HG02571 (cell line): ENCODE measurements at regions not wholly inside any gene's neighbourhood (a gene's known extent, or its start where the extent isn't known, plus 50 kb on each side); places are given as distances from the start of the nearest gene placed in this dataset.

Experiments
- ATAC-seq: cut with Tn5 transposase; IDR thresholded peaks from one replicate; pipeline ENCODE4 v1.9.1; 2021; ENCODE audit warnings: mild to moderate bottlenecking, moderate library complexity; ENCODE audit not compliant: unreplicated experiment

DNA sequence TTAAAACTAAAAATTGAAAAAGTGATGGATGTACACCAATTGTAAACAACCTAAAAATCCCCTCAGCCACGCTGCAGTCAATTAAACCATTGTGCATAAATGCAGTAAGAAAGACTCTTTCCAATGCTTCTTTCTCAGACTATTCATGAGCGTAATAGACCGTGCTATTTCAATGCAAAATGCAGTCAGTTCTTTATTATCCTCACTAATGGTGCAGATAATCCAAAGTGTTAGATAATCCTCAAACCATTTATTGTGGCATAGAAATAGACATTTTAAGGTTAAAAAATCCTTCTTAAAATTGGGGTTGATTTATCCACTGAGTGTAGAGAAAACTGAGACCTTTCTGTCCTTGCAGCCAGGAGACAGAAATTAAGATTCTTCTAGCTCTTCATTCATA is 1862.8 kb downstream of the EFNA5 start:
- ATAC-seq: no peak

DNA sequence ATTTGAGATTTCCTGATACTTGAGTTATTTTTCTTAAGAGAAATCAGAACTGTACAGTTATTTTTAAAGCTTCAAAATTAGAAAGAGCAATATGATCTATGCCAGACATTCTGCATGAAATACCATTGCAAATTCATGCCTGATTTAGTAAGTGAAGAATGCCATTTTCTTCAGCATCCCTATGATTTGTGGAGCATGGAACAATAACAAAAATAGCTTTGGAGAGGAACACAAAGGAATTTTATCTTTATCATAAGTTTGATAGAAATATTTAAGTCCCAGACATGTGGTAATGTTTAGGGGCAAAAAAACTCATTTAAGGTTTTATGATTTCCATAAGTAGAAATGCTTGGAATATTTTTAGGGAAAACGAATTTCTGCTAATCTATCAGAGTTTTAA is 1863.4 kb downstream of the EFNA5 start:
- no peak for ATAC-seq

DNA sequence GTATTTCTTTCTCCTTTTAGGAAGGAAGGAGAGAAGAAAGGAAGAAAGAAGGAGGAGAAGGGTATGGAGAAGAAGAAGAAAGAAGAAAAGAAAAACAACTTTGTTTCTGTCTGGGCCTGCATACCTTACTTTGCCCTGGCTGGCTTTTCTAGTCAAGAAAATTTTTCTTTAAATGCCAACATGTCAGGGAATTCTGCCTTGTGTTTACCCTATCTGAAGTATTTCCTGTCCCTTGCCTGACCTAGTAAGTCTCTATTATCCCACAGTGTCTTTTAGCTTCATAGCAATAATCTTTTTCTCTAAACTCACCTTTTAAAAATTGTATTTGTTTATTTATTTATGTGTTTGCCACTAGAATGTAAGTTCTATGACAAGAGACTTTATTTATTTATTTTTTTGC is 1864.1 kb downstream of the EFNA5 start:
- no peak for ATAC-seq

DNA sequence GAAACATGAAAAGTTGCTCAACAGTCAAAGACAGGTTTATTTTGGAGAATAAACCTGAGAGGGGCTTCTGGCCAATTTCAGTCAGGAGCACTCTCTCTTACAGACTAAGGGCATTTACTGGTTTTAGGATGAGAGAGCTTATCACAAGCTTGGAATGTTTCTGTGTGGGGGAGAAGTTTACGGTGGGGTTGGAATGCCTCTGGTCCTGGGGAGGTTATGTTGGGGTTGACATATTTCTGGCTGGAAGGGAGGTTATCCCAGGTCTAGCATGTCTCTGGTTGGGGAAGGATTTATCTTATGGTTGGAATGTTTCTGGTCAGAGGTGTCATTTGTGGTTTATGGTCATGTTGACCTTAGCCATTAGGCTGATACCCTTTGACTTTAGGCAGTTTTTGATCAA is 1867.3 kb downstream of the EFNA5 start:
- ATAC-seq: no peak

DNA sequence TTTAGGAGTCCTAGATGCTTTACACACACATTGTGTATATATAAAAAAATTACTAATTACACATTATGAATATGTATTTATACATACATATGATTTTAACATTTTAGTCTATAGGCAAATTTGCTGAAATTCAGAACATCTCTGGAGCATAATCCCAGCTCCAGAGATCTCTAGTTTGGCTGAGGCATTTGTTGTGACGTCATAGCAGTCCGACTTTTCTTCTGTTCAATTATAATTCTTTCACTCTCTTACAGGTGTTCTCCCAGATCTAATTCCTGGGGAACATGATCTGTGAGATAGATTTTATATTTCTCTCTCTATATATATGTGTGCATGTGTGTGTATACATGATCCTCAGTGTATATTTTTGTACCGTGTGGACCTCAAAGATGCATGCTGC is 1876.2 kb downstream of the EFNA5 start:
- no peak for ATAC-seq

DNA sequence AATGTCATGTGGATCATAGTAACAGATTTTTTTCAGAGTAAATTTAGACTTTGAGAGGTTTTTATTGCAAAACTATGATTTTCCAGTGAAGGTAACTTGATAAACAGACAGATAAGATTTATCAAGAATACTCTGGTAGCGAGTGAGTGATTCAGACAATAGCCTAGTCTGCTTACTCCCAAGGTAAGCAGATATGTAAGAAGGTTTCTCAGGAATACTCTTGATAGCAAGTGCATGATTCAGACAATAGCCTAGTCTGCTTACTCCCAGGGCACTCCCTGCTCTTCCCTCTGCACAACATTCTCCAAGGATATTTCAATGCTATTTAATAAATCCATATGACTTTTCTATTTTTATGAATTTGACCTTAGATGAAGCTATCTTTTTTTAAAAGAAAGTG is 1881.5 kb downstream of the EFNA5 start:
- no peak for ATAC-seq

DNA sequence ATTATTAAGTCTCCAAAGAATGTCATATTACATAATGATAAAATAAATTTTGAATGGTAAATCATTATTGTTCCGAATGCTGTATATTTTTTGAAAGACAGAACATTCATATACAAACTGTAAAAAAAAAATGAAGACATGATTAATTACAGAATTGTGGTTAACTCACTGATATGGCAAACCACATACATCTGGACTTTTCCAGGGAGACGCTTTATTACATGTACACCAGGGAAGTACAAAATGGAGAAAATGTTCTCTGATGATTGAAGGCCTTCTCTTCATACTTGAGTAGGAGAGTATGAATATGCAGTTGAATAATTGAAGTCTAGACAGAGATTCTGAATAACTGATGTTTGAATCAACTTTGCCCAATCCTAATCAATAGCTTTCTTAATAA is 1886.9 kb downstream of the EFNA5 start:
- no peak for ATAC-seq

DNA sequence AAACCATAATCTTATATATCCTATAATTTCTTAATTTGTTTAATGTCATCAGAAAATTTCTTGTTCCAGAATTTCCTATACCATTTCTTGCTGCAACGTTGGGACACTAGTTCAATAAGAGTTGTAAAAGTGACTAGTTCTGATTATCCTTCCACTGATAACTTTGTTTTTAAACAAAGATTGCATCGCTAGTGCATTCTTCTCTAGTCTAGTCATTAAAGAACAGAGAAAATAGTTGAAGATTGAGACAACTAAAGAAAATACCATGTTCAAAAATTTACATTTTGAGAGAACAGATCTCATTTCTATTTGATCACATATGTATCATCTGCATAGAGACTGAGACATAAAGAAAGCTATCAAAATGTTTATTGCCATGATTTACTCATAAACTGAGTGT is 1888.2 kb downstream of the EFNA5 start:
- ATAC-seq: no peak

DNA sequence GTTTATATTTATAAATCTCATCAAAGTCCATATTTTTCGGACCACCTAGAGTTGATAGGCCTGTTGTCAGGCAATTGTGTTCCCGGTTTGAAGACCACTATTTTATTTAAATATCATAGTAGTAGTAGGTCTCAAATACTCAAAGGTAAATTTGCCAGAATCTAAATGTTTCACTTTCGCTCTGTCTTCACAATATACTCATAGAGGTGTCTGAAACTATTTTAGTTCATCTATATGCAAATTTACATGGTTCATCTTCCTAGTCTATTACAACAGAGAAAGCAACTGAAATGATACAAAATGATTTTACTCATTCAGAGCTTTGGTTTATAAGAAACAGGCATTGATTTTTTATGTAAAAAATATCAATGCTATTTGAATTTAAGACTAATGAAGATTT is 1897.5 kb downstream of the EFNA5 start:
- no peak for ATAC-seq

DNA sequence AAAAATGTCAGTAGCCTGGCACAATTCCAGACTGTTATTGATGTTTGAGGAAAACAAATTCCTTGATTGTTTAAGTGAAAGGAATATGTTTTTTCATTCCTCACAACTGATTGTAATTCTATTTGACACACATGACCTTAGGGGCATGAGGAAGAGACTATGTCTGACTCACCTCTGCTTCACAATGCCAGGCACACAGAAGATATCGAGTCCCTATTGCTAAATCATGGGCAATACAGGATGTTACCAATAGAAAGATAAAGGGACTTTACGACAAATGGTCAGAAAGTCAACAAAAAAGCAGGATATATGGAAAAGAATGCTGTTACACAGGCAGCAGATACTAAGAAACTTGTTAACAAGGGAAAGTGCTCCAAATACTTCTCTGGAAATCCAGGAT is 1903.5 kb downstream of the EFNA5 start:
- ATAC-seq: no peak

DNA sequence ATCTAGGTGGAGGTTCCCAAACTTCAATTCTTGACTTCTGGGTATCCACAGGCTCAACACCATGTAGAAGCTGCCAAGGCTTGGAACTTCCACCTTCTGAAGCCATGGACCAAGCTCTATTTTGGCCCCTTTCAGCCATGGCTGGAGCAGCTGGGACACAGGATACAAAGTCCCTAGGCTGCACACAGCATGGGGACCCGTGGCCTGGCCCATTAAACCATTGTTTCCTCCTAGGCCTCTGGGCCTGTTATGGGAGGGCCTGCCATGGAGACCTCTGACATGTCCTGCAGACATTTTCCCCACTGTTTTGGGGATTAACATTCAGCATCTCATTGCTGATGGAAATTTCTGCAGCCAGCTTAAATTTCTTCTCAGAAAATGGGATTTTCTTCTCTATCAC is 1908.0 kb downstream of the EFNA5 start:
- ATAC-seq: no peak

DNA sequence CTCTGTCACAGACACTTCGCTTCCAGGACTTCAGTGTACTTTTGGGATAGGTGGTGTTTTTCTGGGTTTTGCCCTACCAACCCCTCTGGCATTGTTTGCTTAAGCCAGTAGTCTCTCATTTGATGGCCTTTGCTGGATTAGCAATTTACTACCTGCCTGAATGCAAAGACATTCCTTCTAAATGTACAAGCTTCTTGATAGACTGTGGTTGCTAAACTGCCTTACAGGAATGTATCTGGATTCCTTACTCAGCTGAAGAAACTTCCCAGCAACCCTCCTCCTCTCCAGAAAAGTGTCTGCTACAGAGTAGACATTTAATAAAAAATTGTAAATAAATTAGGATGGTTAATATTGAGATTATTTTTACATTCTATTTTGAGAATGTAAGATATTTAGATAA is 1916.7 kb downstream of the EFNA5 start:
- ATAC-seq: no peak

DNA sequence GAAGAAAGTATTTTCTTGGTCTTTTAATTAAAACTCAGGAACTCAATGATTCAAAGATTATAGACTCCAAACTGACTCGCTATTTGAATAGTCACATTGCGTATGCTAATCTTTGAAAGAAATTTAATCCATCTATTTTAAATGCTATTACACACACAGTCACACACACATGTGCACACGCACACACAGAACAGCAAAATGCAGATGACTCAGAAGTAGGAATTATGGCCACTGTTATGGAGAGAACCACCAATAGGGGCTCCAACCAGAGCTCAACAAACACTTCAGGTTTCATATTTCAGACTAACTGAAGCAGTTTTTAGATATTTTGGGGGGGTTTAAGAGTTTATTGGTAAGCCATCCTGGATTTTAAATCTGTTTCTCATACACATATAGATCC is 1917.9 kb downstream of the EFNA5 start:
- no peak for ATAC-seq

DNA sequence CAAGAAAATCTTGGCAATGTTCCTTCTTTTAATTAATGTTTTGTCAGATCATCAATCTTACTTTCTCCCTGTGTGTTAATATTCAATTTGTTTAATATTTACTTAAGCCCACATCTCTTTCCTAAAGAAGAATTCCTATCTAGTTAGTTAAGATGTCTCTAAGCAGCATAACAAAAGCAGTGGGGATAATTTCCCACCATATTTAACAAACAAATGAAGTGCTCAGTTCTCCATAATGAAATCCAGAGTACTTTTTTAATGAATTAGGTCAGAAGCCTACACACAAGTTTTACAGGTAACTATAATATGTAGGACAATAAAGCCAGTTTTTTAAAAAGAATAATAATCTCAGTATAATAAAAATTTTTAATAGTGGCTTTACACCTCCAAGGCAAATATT is 1918.8 kb downstream of the EFNA5 start:
- no peak for ATAC-seq

DNA sequence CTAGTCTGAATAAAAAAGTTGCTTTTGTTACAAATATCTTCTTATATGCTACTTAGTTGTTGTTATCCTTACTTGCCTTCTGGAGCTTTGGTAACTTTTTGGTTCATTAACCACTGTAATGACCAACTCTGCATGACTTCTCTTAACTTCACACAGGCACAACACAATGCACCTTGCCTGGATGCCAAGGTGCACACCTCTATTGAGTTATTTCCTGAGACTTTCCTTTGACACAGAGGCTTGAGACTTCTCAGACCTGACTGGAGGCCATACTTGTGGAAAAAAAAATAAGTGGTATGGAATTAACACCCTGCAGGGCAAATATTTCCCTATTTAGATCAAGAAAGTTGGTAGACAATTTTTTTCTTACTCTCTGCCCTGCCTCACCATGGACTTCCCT is 1925.6 kb downstream of the EFNA5 start:
- ATAC-seq: no peak

DNA sequence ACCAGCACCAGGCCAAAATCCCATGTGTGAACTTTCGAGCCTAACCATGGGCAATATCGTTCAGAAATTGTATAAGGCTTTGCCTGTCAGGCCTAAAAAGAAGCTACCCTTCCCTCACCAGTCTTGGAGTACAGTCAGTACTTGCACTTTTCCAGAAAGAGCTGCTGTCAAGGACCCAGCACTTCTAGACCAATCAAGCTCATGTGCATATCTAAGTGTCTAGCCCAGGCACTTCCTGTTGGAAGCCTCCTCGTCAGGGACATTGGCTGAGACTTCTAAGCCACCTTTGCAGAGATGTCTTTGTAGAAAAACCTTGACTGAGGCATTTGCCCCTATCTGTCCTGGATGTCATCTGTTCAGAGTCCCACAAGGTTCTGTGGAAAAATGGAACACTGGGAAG is 1930.5 kb downstream of the EFNA5 start:
- ATAC-seq: no peak

DNA sequence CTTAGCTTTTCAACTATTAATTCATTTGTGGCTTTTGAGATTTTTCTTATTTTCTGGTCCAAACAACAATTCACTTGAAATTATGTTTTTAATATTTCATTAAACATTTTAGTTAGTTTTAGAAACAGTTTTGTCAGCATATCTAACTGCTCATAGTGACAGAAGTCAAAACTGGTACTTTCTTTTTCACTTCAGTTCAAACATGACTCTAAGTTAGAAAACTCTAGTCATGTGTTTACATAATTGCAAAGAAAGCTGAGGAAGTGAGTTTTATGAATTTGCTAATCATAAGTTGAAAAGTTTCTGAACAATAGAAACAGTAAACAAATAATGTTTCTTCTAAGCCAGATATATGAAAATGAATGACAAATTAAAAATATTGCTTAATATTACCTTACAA is 1931.0 kb downstream of the EFNA5 start:
- no peak for ATAC-seq

DNA sequence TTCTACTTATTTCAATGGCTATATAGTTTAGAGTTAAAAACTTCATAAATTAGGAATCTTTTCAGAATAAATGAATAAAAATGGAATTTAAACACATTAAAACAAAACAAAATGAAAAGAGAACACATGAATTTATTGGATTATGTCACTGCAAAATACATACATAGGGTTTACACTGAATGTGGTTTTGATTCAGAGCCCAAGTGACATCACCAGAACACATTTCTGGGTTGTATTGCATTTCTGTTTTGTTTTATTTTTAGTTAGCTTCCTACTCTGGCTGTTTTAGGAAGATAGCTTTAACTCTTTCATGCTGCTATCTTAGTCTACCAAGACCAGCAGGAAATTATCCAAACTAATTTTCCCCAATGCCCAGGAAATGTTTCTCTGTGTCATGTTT is 1935.0 kb downstream of the EFNA5 start:
- ATAC-seq: no peak

DNA sequence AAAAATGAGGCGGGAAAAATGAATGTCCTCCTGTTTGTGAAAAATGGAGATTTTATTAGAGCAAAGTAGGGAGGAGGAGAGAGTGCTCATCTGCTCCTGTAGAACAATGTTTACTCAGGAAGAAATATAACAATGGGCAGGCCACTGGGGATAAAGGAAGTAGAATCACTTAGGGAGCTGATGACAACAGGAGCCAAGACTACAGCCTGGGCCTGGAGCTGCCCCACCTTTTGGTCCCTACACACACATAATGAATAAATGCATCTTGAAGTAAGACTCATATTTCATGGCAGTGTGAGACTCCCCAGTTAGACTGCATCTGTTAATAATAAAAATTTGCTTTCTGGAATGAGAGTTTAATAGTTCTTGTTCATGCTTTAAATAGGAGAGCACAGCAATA is 1939.8 kb downstream of the EFNA5 start:
- ATAC-seq: no peak

DNA sequence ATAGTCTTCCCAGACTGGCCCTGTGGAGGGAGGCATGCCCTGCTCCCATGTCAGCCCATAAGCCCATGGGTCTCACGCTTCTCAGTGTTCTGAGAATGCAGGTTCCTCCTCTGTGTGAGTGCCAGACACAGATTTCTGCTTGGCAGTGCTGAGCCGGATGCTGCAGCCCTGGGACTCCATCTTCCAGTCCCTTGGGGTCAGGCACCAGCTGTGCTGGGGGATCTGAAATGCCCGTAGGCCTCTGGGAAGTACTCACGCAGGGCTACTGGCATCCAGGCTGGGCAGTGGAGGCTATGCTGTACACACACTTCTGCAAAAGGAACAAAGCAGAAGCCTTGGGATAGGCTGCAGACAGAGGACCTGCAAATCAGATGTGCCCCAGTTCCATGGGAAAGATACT is 1944.6 kb downstream of the EFNA5 start:
- no peak for ATAC-seq

DNA sequence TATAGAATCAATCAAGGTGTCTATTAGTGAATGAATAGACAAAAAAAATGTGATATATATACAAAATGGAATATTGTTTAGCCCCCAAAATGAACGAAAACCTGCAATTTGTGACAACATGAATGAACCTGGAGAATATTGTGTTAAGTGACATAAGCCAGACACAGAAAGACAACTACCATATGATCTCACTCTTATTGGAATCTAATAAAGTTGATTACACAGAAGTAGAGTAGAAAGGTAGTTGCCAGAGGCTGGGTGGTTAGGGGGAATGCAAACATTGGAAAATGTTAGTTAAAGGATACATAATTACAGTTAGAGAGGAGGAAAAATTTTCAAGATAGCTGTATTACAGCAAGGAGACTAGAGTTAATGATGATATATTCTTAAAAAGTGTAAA is 1962.3 kb downstream of the EFNA5 start:
- ATAC-seq: no peak

DNA sequence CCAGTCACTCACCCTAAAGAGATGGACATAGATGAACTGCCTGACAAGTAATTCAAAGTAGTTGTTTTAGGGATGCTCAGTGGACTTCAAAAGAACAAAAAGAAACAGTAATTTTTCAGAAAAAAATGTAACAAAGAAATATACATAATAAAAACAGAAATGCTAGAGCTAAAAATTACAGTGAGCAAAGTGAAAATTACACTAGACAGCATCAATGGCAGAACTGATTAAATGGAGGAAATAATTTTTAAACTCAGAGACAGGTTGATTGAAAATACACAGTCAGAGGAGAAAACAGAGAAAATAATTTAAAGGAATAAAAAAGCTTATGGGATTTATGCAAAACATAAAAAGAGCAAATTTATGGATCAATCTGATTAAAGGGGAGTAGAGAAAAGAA is 1968.4 kb downstream of the EFNA5 start:
- ATAC-seq: no peak

DNA sequence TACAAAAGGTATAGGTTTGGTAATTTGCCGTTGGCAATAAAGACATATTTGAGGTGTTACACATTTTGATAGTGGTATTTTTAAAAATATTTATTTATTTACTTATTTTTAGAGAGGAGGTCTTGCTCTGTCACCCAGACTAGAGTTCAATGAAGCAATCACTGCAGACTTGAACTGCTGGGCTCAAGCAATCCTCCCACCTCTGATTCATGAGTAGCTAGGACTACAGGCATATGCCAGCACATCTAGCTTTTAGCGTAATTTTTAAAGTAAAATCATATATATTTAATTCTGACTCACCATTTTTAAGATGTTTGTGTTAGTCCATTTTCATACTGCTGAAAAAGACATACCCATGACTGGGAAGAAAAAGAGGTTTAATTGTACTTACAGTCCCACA is 1974.3 kb downstream of the EFNA5 start:
- no peak for ATAC-seq

DNA sequence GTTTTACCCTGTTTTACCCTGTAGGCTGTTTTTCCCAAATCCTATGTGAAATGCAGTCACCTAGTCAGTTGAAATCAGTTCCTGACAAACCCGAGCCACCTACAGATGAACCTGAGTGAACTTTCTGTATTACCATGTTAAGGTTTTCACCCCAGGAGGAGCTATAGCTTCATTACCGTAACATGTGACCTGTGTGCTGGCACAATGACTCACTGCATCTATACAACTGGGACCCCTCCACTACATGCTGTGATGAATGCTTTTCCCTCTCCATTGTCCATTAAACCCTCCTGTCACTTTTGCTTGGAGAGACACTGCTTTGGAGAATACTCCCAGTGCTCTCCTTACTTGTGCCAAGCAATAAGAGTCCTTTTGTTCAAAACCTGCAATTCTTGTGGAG is 1974.8 kb downstream of the EFNA5 start:
- ATAC-seq: no peak
